ENCODE measurements at regions not wholly inside any gene's neighbourhood (a gene's known extent, or its start where the extent isn't known, plus 50 kb on each side); places are given as distances from the start of the nearest gene placed in this dataset.

DNA sequence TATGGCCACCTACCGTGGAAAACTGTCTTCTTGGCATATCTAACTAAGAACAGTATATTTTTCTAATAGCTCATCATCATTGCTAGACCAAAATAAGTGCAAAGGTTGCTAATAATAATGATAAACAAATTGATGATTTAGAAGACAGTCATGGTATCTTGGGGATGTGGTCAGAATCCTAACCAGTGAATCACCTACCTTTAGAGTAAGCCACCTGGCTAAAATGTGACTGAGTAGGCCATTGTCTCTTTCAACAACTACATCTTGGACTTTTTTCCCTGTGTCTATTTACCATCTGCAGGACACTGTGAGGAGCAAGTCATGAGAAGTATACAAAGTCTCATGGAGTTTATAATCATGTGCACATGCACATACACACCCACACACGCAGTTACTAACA, 273.5 kb upstream of the SEMA6D start:
- TF ChIP-seq, protein P1, sequence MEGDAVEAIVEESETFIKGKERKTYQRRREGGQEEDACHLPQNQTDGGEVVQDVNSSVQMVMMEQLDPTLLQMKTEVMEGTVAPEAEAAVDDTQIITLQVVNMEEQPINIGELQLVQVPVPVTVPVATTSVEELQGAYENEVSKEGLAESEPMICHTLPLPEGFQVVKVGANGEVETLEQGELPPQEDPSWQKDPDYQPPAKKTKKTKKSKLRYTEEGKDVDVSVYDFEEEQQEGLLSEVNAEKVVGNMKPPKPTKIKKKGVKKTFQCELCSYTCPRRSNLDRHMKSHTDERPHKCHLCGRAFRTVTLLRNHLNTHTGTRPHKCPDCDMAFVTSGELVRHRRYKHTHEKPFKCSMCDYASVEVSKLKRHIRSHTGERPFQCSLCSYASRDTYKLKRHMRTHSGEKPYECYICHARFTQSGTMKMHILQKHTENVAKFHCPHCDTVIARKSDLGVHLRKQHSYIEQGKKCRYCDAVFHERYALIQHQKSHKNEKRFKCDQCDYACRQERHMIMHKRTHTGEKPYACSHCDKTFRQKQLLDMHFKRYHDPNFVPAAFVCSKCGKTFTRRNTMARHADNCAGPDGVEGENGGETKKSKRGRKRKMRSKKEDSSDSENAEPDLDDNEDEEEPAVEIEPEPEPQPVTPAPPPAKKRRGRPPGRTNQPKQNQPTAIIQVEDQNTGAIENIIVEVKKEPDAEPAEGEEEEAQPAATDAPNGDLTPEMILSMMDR (IDR thresholded peaks at IDR 0.05; ENCODE audit: low read depth, low read length), result no peak
- no peak for TF ChIP-seq POLR2A (IDR thresholded peaks at IDR 0.05; ENCODE audit: extremely low read depth, insufficient read length)
